ENCODE measurements at regions not wholly inside any gene's neighbourhood (a gene's known extent, or its start where the extent isn't known, plus 50 kb on each side); places are given as distances from the start of the nearest gene placed in this dataset.

DNA sequence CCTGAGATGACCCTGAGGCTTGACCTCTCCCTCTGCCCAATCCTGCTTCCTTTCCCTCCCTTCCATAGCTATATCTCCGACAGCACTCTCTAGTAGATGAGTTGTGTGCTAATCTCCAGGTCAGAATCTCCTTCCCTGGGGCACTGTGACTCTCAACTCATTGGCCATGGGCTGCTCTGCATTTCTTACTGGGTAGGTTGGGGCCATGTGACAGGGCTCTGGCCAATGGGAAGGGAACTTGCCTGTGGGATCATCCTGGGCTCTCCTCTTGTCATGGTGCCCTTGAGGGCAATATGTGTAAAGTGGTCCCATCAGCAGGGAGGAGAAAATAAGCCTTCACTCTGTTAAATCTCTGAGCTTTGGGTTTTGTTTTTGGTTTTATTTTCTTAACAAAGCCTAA lies 80.1 kb upstream of the ANKRD1 start:
- TF ChIP-seq, protein P1, sequence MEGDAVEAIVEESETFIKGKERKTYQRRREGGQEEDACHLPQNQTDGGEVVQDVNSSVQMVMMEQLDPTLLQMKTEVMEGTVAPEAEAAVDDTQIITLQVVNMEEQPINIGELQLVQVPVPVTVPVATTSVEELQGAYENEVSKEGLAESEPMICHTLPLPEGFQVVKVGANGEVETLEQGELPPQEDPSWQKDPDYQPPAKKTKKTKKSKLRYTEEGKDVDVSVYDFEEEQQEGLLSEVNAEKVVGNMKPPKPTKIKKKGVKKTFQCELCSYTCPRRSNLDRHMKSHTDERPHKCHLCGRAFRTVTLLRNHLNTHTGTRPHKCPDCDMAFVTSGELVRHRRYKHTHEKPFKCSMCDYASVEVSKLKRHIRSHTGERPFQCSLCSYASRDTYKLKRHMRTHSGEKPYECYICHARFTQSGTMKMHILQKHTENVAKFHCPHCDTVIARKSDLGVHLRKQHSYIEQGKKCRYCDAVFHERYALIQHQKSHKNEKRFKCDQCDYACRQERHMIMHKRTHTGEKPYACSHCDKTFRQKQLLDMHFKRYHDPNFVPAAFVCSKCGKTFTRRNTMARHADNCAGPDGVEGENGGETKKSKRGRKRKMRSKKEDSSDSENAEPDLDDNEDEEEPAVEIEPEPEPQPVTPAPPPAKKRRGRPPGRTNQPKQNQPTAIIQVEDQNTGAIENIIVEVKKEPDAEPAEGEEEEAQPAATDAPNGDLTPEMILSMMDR (IDR thresholded peaks at IDR 0.05), result no peak
- TF ChIP-seq POLR2A (IDR thresholded peaks at IDR 0.05), result no peak

Measured in body of pancreas (tissue), 4 donors.